GM12891 (cell line): ENCODE measurements at regions not wholly inside any gene's neighbourhood (a gene's known extent, or its start where the extent isn't known, plus 50 kb on each side); places are given as distances from the start of the nearest gene placed in this dataset.

Experiments used
- POLR2A ChIP-seq: IDR thresholded peaks from 2 replicates; pipeline ENCODE4 v1.6.1; 2011; ENCODE audit warnings: low read depth, low read length, control low read depth
- POLR2AphosphoS5 ChIP-seq: IDR thresholded peaks from 2 replicates; pipeline ENCODE4 v1.6.1; 2011; ENCODE audit warnings: low read depth, low read length, control low read depth
- POU2F2 ChIP-seq: IDR thresholded peaks from 2 replicates; pipeline ENCODE4 v1.6.1; 2011; ENCODE audit warnings: low read depth, mild to moderate bottlenecking, control low read depth, low read length, moderate library complexity
- SPI1 ChIP-seq: IDR thresholded peaks from 2 replicates; pipeline ENCODE4 v1.6.1; 2011; ENCODE audit warnings: low read depth, low read length, control low read depth
- TAF1 ChIP-seq: IDR thresholded peaks from 2 replicates; pipeline ENCODE4 v1.6.1; 2011; ENCODE audit warnings: low read depth, low read length, control low read depth

DNA sequence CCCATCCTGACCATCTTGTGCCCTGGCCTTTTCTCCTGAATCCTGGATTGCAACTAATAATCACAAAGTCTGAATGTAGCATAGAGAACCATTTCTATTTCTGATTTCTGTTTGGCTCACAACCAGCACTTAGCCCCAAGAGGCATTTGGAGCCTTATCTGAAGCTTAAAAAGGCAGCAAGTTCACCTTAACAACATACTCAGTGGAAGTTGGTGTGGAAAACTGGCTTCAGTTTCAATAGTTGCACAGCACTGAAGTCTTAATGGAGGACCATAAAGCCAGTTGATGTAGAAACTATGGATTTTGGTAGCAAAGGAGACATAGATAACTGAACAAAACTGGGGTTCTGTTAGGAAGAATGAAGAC lies 574.1 kb downstream of the PSAT1 start:
- TF ChIP-seq POLR2A (no peak), POLR2AphosphoS5 (no peak), TAF1 (no peak), SPI1 (no peak), POU2F2 (no peak)
